MM.1S (cell line): ENCODE measurements at regions not wholly inside any gene's neighbourhood (a gene's known extent, or its start where the extent isn't known, plus 50 kb on each side); places are given as distances from the start of the nearest gene placed in this dataset.

Experiments used
- DNase-seq: peaks from one replicate; pipeline ENCODE4 v3.0.0-alpha.2; 2015
- H2AFZ ChIP-seq: fragments of 300-600 bp; sonication (generic); 2 replicates; pipeline ENCODE4 v1.6.0; 2016; ENCODE audit warnings: antibody characterized with exemption, low read length
- H3F3A ChIP-seq: fragments of 300-600 bp; sonication (generic); 2 replicates; pipeline ENCODE4 v1.6.1; 2016; ENCODE audit warnings: mild to moderate bottlenecking, antibody characterized with exemption, low read length, moderate library complexity, mixed read lengths; ENCODE audit not compliant: insufficient read depth
- H3K27ac ChIP-seq: fragments of 300-600 bp; sonication (generic); 2 replicates; pipeline ENCODE4 v1.5.1; 2016; ENCODE audit warnings: mild to moderate bottlenecking, low read length
- H3K27me3 ChIP-seq: fragments of 300-600 bp; sonication (generic); replicated peaks from 2 replicates; pipeline ENCODE4 v1.6.0; 2016; ENCODE audit warnings: low read length; ENCODE audit not compliant: insufficient read depth
- H3K36me3 ChIP-seq: fragments of 300-600 bp; sonication (generic); replicated peaks from 2 replicates; pipeline ENCODE4 v1.6.1; 2016; ENCODE audit warnings: mild to moderate bottlenecking, low read length, mixed read lengths; ENCODE audit not compliant: insufficient read depth
- H3K4me1 ChIP-seq: fragments of 300-600 bp; sonication (generic); 2 replicates; pipeline ENCODE4 v1.6.1; 2016; ENCODE audit warnings: low read length, mixed read lengths
- H3K4me2 ChIP-seq: fragments of 300-600 bp; sonication (generic); 2 replicates; pipeline ENCODE4 v1.6.0; 2016; ENCODE audit warnings: low read depth, low read length
- H3K4me3 ChIP-seq: fragments of 300-600 bp; sonication (generic); 2 replicates; pipeline ENCODE4 v1.5.1; 2016; ENCODE audit warnings: low read length, mixed read lengths
- H3K79me2 ChIP-seq: fragments of 300-600 bp; sonication (generic); 2 replicates; pipeline ENCODE4 v1.6.1; 2016; ENCODE audit warnings: mixed run types, low read length, mixed read lengths
- H3K9ac ChIP-seq: fragments of 300-600 bp; sonication (generic); 2 replicates; pipeline ENCODE4 v1.6.1; 2016; ENCODE audit warnings: low read length, mixed read lengths
- H3K9me2 ChIP-seq: fragments of 300-600 bp; sonication (generic); replicated peaks from 2 replicates; pipeline ENCODE4 v1.6.1; 2016; ENCODE audit warnings: mild to moderate bottlenecking, low read length, mixed read lengths; ENCODE audit not compliant: insufficient read depth
- H3K9me3 ChIP-seq: fragments of 300-600 bp; sonication (generic); replicated peaks from 2 replicates; pipeline ENCODE4 v1.6.1; 2016; ENCODE audit warnings: mild to moderate bottlenecking, low read length, mixed read lengths; ENCODE audit not compliant: insufficient read depth
- H4K20me1 ChIP-seq: fragments of 300-600 bp; sonication (generic); 2 replicates; pipeline ENCODE4 v1.6.1; 2016; ENCODE audit warnings: mild to moderate bottlenecking, low read length, moderate library complexity, mixed read lengths; ENCODE audit not compliant: insufficient read depth
- CTCF ChIP-seq: fragments of 300-600 bp; sonication (generic); IDR thresholded peaks from 2 replicates; pipeline ENCODE4 v1.5.1; 2016; ENCODE audit warnings: antibody characterized with exemption, low read length, mixed read lengths
- EZH2 ChIP-seq: fragments of 300-600 bp; sonication (generic); optimal IDR thresholded peaks from 2 replicates; pipeline ENCODE3; 2017; ENCODE audit warnings: low read depth, mild to moderate bottlenecking, antibody characterized with exemption, low read length, mixed read lengths
- EZH2phosphoT487 ChIP-seq: fragments of 300-600 bp; sonication (generic); IDR thresholded peaks from 2 replicates; pipeline ENCODE4 v1.6.1; 2018; ENCODE audit warnings: antibody characterized with exemption, low read length

GRCh38 chr9:135279385-135279784, 191.9 kb downstream of the OLFM1 start:
- H3F3A ChIP-seq, result no peaks in the 10 kb centered on the region
- H3K36me3 ChIP-seq, result no peaks in the 10 kb centered on the region
- no peaks in the 10 kb centered on the region for H3K9me2 ChIP-seq
- no peaks in the 10 kb centered on the region for H3K4me1 ChIP-seq
- no peak overlapping the region for H3K9ac ChIP-seq
- H2AFZ ChIP-seq, result no peak overlapping the region
- no peaks in the 10 kb centered on the region for H3K9me3 ChIP-seq
- H4K20me1 ChIP-seq, result no peaks in the 10 kb centered on the region
- no peak for DNase-seq
- TF ChIP-seq EZH2 (no peak), EZH2phosphoT487 (no peak), CTCF (no peak)
- H3K27ac ChIP-seq, result no peak overlapping the region
- no peak overlapping the region for H3K4me2 ChIP-seq
- no peaks in the 10 kb centered on the region for H3K79me2 ChIP-seq
- H3K27me3 ChIP-seq, result peaks cover 97% of the 10 kb centered on the region
- no peak overlapping the region for H3K4me3 ChIP-seq

- DNase-seq, result no peak
- Histone ChIP-seq H3K4me1 (no peaks in the 10 kb centered on the region), H3K9ac (no peak overlapping the region), H3K79me2 (no peaks in the 10 kb centered on the region), H3K4me2 (no peak overlapping the region), H3K27me3 (peaks cover 96% of the 10 kb centered on the region), H4K20me1 (no peaks in the 10 kb centered on the region), H3K36me3 (no peaks in the 10 kb centered on the region), H3K27ac (no peak overlapping the region), H3F3A (no peaks in the 10 kb centered on the region), H3K9me2 (no peaks in the 10 kb centered on the region), H3K9me3 (no peaks in the 10 kb centered on the region), H2AFZ (no peak overlapping the region), H3K4me3 (no peak overlapping the region)
- TF ChIP-seq EZH2, result no peak
- TF ChIP-seq EZH2phosphoT487, result no peak
- no peak for TF ChIP-seq CTCF
Measured at GRCh38 chr9:135279834-135280393, 192.4 kb downstream of the OLFM1 start.

DNA sequence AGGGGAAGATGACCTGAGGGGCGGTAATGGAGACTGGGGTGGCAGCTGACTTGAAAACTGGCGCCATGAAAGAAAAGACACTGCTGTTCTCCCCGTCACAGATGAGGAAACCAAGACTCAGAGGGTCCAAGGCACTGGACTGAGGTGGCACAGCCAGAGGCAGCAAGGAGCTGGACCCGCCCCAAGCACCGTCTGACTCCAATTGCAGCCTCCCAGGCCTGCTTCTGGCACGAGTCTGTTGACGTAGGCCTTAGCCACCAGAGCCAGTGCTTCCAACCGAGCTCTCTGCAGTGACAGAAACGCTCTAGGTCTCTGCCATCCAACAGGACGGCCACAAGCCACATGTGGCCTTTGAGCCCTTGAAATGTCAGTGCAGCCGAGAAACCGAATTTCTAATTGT, 193.2 kb downstream of the OLFM1 start:
- no peaks in the 10 kb centered on the region for H3K4me1 ChIP-seq
- H2AFZ ChIP-seq, result no peak overlapping the region
- H4K20me1 ChIP-seq, result no peaks in the 10 kb centered on the region
- no peaks in the 10 kb centered on the region for H3K36me3 ChIP-seq
- no peak overlapping the region for H3K9ac ChIP-seq
- no peaks in the 10 kb centered on the region for H3K9me2 ChIP-seq
- H3K4me3 ChIP-seq, result no peak overlapping the region
- no peaks in the 10 kb centered on the region for H3K9me3 ChIP-seq
- no peaks in the 10 kb centered on the region for H3F3A ChIP-seq
- H3K4me2 ChIP-seq, result no peak overlapping the region
- H3K79me2 ChIP-seq, result no peaks in the 10 kb centered on the region
- DNase-seq, result no peak
- H3K27ac ChIP-seq, result no peak overlapping the region
- TF ChIP-seq EZH2phosphoT487 (no peak), CTCF (no peak), EZH2 (no peak)
- peaks cover 89% of the 10 kb centered on the region for H3K27me3 ChIP-seq
